ENCODE measurements at regions not wholly inside any gene's neighbourhood (a gene's known extent, or its start where the extent isn't known, plus 50 kb on each side); places are given as distances from the start of the nearest gene placed in this dataset.

DNA sequence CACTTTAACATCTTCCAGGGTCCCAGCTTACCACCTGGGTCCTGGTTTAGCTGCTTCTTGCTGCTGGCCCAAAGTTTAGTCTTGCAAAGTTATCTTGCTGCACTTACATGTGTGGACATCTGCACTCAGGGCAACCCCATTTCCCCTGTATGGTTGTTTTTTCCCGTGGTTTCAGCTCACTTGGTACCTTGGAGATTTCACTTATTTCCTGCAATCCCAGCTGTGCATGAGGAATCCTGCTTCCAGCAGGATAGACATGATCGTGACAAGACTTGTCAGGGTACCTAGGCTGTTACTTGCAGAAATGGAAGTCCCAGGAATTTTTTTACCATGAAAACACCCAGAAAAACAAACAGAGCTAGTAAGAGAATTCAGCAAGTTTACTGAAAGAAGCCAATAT is 95.9 kb upstream of the LEP start:
- no peak for DNase-seq (ENCODE audit: low read depth in 2 of 2)

DNA sequence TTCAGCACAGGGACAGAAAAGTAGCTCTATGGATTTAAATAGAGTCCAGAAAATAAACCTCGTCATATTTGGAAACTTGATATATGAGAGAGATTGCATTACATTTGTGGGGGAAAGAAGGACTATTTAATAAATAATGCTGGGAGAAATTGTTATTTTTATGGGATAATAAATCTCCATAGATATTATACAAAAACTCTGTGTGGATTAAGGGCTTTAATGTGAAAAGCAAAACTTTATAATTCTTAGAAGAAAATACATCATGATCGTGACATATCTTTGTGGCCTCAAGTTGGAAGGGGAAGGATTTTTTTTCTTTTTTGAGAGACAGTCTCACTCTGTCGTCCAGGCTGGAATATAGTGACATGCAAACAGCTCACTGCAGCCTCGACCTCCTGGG is 95.0 kb upstream of the LEP start:
- no peak for DNase-seq (ENCODE audit: low read depth in 2 of 2)

GRCh38 chr7:128148676-128149075 is 92.4 kb upstream of the LEP start:
- DNase-seq (ENCODE audit: low read depth in 2 of 2): no peak

- DNase-seq (ENCODE audit: low read depth in 2 of 2): no peak
These were observed 90.7 kb upstream of the LEP start for GRCh38 chr7:128150223-128150865.

GRCh38 chr7:128151635-128152034 is 89.4 kb upstream of the LEP start:
- DNase-seq (ENCODE audit: low read depth in 2 of 2): no peak

- no peak for DNase-seq (ENCODE audit: low read depth in 2 of 2)
These were observed 88.4 kb upstream of the LEP start for GRCh38 chr7:128152721-128153120.

GRCh38 chr7:128153436-128153835 is 87.6 kb upstream of the LEP start:
- no peak for DNase-seq (ENCODE audit: low read depth in 2 of 2)

DNA sequence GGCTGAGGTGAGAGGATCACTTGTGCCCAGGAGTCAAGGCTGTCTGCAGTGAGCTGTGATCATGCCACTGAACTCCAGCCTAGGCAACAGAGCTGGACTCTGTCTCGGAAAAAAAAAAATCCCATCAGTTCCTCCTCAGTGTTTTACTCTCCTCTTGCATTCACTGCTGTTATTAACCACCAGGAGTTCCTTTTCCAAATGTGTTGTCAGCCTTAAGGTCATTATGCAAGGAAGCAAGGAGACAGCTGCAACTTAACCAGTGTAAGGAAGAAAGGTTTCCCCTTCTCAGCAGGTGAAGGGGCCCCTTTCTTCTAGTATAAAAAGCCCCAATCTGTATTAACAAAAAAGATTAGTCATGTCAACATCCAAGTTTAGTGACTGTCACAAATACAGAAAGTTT is 86.6 kb upstream of the LEP start:
- no peak for DNase-seq (ENCODE audit: low read depth in 2 of 2)

- DNase-seq (ENCODE audit: low read depth in 2 of 2): no peak
These were observed 85.9 kb upstream of the LEP start for GRCh38 chr7:128155100-128155740.

DNA sequence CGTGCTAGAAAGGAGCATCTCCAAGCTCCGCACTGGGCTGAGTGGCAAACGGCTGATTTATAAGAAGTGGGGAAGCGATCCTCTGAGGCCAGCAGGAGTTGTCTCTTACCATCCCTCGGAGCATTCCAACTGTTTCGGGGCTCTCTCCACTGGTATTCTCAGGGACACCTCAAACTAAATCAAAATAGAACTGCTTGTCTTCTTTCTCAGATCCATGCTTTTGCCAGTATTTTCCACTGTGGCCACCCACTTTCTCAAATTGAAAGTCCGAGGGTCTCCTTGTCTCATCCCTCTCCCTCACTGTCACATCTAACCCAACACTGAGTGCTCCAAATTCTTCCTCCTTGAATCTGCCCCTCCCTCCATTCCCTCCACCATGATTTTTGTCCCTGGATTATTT is 83.2 kb upstream of the LEP start:
- DNase-seq (ENCODE audit: low read depth in 2 of 2): no peak

GRCh38 chr7:128158370-128158769 is 82.7 kb upstream of the LEP start:
- no peak for DNase-seq (ENCODE audit: low read depth in 2 of 2)

DNA sequence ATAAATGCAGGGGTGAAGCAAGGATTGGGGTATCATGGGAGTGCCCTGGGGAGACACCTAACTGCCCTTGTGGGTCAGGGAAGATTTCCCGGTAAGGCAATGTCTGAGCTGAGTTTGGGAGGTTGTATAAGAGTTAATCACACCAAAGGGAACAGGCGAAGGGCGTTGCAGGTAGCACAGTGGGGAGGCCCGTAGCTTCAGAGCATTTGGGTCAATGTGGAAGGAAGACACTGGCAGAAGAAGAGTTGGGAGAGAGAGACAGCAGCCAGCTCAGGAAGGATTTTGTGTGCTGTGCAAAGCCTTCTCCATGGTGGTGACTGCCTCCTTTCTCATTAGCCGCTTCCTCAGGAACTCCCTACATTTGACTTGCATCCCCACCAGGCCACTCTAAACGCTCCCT is 80.8 kb upstream of the LEP start:
- no peak for DNase-seq (ENCODE audit: low read depth in 2 of 2)

GRCh38 chr7:128161466-128162125 is 79.5 kb upstream of the LEP start:
- no peak for DNase-seq (ENCODE audit: low read depth in 2 of 2)

- DNase-seq (ENCODE audit: low read depth in 2 of 2): no peak
These were observed 78.4 kb upstream of the LEP start for GRCh38 chr7:128162666-128163065.

DNA sequence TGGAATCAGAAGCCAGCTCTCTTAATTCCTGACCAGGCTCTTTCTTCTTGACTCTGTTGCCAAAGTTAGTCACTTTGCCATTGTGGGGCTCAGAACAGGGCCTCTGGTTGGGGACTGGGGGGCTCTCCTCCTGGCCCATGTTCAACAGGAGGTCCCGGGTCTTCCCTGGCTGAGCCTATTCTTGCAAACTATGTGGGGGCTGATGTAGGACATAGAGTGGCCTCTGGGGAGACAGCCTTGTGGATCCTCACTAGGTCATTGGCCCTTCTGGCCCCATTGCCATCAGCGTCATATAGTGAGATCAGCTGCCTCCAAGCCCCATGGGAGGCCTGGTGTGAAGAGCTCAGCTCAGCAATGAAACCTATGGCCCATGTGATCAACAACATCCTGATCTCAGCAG is 77.6 kb upstream of the LEP start:
- DNase-seq (ENCODE audit: low read depth in 2 of 2): no peak

DNA sequence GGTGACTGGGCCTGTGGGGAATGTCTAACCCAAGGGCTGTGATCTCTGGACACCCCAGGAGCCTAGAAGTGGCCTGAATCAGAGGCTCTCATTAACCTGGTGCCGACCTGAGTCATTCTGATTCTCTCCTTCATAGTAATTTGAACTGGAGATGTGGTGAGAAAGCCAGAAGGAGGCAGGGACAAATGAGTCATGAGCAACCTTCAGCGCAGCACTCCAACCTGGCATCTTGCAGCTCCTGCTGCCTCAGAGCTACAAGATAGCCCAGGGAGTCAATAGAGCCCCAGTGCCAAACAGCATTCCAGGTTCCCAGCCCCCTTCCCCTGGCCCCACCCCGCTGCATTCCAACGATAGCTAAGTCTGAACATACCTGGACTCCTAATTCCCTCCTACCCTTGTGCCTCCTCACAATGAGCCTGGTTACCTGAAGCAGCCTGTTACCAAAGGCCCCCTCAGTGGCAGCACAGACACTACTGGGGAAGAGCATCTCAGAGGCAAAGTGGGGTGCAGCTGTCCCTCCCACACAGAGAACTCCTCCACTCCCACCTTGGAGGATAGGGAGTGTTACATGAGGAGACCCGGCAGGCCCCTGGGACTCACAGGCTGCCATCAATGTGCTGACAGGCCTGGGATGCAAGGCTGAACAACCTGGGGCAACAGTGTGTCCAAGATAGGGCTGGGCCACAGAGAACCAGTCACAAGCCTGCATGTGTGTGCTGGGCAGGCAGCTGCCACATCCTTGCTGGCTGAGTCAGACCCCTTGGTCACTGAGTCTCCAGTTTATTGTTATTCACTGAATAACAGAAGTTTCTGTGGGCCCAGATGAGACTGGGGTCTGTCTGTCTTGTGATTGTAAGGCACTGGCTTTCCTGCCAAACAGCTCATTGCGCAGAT is 76.8 kb upstream of the LEP start:
- no peak for DNase-seq (ENCODE audit: low read depth in 2 of 2)

DNA sequence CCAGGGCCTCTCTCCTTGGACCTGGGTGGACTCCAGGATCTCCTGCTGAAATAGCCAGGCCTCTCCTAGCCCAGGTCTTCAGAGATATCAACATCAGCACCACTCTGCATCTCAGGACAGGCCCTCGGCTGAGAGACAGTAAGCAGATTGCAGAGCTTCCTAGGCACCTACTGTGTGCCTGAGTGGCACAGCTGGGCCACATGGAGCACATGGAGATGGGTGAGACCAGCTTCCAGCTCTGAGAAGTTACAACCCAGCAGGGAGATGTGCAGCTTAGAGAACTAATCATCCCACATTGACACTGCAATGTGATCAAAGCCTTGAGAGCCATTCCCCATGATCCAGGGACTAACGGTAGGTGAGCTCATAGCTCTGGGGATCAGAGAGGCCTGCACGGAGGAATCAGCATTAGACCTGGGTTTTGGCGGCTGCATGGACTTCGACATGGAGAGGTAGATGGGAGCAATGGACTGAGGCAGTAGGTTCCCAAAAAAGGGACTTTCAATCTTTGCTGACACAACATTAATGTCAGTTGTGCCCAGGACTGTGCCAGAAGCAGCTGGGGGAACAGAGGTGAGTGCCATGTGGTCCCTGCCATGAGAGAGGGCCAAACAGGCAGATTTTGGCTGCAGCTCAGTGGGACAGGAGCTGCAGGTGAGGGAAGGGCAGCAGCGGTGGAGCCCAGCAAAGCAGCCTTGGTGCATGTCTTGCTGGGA is 76.0 kb upstream of the LEP start:
- no peak for DNase-seq (ENCODE audit: low read depth in 2 of 2)

GRCh38 chr7:128165927-128166420 is 75.1 kb upstream of the LEP start:
- no peak for DNase-seq (ENCODE audit: low read depth in 2 of 2)

GRCh38 chr7:128166603-128167041 is 74.5 kb upstream of the LEP start:
- no peak for DNase-seq (ENCODE audit: low read depth in 2 of 2)

DNA sequence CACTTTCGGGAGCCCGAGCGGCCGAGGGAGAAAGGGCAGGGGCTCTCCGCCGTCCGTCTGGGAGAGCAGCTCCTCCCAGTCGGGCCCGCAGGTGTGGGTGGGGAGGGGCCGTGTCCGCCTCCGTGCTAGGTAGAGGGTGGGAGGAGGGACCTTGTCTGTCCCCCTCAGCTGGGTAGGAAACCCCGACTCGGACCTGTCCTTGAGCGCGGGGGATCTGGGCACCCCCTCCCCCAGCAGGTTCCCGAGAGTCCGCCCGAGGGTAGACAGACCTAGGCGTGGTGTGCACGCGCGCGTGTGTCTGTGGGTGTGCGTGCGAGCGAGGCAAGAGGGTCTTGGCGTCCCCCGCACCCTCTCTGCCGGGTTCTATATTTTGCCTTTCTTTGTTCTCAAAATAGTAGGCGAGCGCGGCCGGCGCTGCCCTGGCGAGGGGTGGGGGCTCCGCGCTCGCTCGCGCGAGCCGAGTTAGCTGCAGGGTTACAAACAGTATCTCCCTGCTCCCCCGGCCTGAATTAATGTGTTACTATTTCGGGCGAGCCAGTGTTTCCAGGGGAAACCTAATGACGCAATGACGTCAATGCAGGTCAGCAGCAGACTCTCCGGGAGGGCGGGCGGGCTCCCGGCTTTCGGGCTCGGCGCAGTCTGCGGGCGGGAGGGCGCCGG is 73.9 kb upstream of the LEP start:
- DNase-seq (ENCODE audit: low read depth in 2 of 2): peak in 1 of 2 donors; percentile 10
